ENCODE measurements at regions not wholly inside any gene's neighbourhood (a gene's known extent, or its start where the extent isn't known, plus 50 kb on each side); places are given as distances from the start of the nearest gene placed in this dataset.

DNA sequence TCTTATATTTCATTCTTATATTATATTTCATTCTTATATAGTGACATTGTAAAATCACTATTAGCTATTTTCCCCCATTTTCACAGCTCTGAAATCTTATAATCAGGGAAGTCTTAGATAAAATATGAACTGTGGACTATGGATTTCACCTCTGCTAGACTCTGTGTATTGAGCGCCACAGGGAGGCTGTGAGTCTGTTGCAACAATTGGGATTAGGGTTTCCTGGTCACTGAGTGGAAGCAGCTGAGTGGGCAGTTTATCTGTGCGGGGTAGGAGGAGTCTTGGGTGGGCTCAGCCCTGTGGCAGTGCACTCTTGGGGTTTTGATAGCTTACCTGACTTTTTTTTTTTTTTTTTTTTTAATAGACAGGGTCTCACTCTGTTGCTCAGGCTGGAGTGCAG, 249.5 kb downstream of the PTTG2 start:
- intact Hi-C loops (cut with DNase I): no loop called here
- DNase-seq: no peak
- 93 to 94% methylated on average over 2 of the region's 2 CpGs for WGBS, 2 donors
- ATAC-seq: no peak
- TF ChIP-seq CTCF (IDR thresholded peaks at IDR 0.05): no peak
- H3K4me1 ChIP-seq: peaks cover 0 to 30% (median 17%) of the 10 kb centered on the region in 9 donors
- no peaks in the 10 kb centered on the region for H3K36me3 ChIP-seq
- no peaks in the 10 kb centered on the region for H3K27me3 ChIP-seq
- H3K27ac ChIP-seq: no peak overlapping the region
- peaks cover 0 to 4% (median 0%) of the 10 kb centered on the region in 11 donors for H3K9me3 ChIP-seq
- H3K4me3 ChIP-seq: no peak overlapping the region

DNA sequence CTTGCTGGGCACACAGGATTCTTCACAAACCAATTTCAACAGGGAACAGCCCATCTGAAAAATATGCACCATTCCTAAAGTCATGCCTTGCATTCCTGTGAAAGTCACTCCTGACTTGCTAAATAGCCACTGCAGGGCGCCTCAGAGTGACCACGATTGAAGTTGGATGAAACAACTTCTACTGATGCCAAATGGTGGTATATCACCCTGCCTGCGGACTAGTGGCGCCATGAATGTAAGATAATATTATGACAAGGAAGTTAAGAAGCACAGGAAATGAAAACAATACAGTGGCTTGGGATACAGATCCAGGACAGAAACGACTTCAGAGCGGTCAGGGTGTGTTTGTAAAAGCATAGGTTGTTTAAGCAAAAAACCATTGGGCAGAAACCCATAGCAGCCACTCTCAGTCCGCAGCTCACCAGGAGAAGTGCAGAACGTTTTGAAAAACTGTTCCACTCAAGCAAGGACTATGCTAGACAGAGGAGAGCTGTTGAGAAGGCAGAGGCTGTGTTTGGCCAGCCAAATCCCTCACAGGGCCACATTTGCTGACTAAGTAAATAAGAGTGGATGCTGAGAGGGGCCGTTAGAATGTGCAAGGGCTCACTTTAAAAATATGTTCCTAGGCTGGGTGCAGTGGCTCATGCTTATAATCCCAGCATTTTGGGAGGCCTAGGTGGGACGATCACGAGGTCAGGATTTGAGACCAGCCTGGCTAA, 250.4 kb downstream of the PTTG2 start:
- peak overlapping the region in 2 of 10 donors; percentile 48 to 66 for H3K27ac ChIP-seq
- TF ChIP-seq CTCF (IDR thresholded peaks at IDR 0.05): no peak
- peak in 4 of 8 donors; percentile 21 to 44 (median 36) for ATAC-seq
- no peaks in the 10 kb centered on the region for H3K27me3 ChIP-seq
- DNase-seq: no peak
- peaks cover 0 to 30% (median 17%) of the 10 kb centered on the region in 9 donors for H3K4me1 ChIP-seq
- no peaks in the 10 kb centered on the region for H3K36me3 ChIP-seq
- H3K9me3 ChIP-seq: peaks cover 0 to 13% (median 0%) of the 10 kb centered on the region in 11 donors
- 51 to 58% methylated on average over 11 of the region's 11 CpGs for WGBS, 2 donors
- intact Hi-C loops (cut with DNase I): no loop called here
- H3K4me3 ChIP-seq: no peak overlapping the region

GRCh38 chr4:38211885-38212284, 251.7 kb downstream of the PTTG2 start:
- H3K9me3 ChIP-seq: peaks cover 0 to 13% (median 0%) of the 10 kb centered on the region in 11 donors
- ATAC-seq: no peak
- no peaks in the 10 kb centered on the region for H3K27me3 ChIP-seq
- peaks cover 0 to 30% (median 17%) of the 10 kb centered on the region in 9 donors for H3K4me1 ChIP-seq
- TF ChIP-seq CTCF (IDR thresholded peaks at IDR 0.05): no peak
- 86 to 93% methylated on average over 2 of the region's 2 CpGs for WGBS, 2 donors
- no peaks in the 10 kb centered on the region for H3K36me3 ChIP-seq
- intact Hi-C loops (cut with DNase I): no loop called here
- no peak overlapping the region for H3K4me3 ChIP-seq
- no peak for DNase-seq
- peak overlapping the region in 2 of 10 donors; percentile 26 to 73 for H3K27ac ChIP-seq

- Histone ChIP-seq H3K27me3 (no peaks in the 10 kb centered on the region), H3K4me1 (peaks cover 0 to 30% (median 17%) of the 10 kb centered on the region in 9 donors), H3K27ac (peak overlapping the region in 1 of 10 donors; percentile 59), H3K36me3 (no peaks in the 10 kb centered on the region), H3K4me3 (no peak overlapping the region), H3K9me3 (peaks cover 0 to 13% (median 0%) of the 10 kb centered on the region in 11 donors)
- no peak for ATAC-seq
- TF ChIP-seq CTCF (IDR thresholded peaks at IDR 0.05): no peak
- intact Hi-C loops (cut with DNase I): no loop called here
- no peak for DNase-seq
- WGBS, 2 donors: 98 to 99% methylated on average over 2 of the region's 2 CpGs
Observed at GRCh38 chr4:38213083-38213805, 253.0 kb downstream of the PTTG2 start.

Data from heart right ventricle (tissue), 16 donors.